Neural cell (in vitro differentiated cells): ENCODE measurements at regions not wholly inside any gene's neighbourhood (a gene's known extent, or its start where the extent isn't known, plus 50 kb on each side); places are given as distances from the start of the nearest gene placed in this dataset.

Experiments
- H2AFZ ChIP-seq: fragments of 200-600, 300-800 bp; sonication (generic), shearing (Covaris generic); 2 replicates; pipeline ENCODE4 v1.6.0; 2014; ENCODE audit warnings: low read depth, mild to moderate bottlenecking, antibody characterized with exemption, low read length, moderate library complexity
- H3F3A ChIP-seq: fragments of 200-600 bp; shearing (Covaris generic); 2 replicates; pipeline ENCODE4 v1.6.1; 2016; ENCODE audit warnings: mild to moderate bottlenecking, moderate library complexity, mixed read lengths, antibody characterized with exemption, low read length; ENCODE audit not compliant: insufficient read depth, poor library complexity, severe bottlenecking
- H3K27ac ChIP-seq: fragments of 200-600, 300-800 bp; sonication (generic), shearing (Covaris generic); 2 replicates; pipeline ENCODE4 v1.5.1; 2014; ENCODE audit warnings: mild to moderate bottlenecking, low read length, moderate library complexity
- H3K27me3 ChIP-seq: fragments of 300-800, 200-600 bp; sonication (generic), shearing (Covaris generic); 2 replicates; pipeline ENCODE4 v1.6.0; 2014; ENCODE audit warnings: mild to moderate bottlenecking, low read depth, low read length, moderate library complexity; ENCODE audit not compliant: insufficient read depth
- H3K36me3 ChIP-seq: fragments of 300-800, 200-600 bp; sonication (generic), shearing (Covaris generic); 2 replicates; pipeline ENCODE4 v1.5.1; 2014; ENCODE audit warnings: mild to moderate bottlenecking, antibody characterized with exemption, low read length, moderate library complexity; ENCODE audit not compliant: insufficient read depth
- H3K4me2 ChIP-seq: fragments of 300-800, 200-600 bp; sonication (generic), shearing (Covaris generic); 2 replicates; pipeline ENCODE4 v1.6.0; 2014; ENCODE audit warnings: mild to moderate bottlenecking, low read length
- H3K4me3 ChIP-seq: fragments of 300-800, 200-600 bp; sonication (generic), shearing (Covaris generic); 2 replicates; pipeline ENCODE4 v1.5.1; 2014; ENCODE audit warnings: mild to moderate bottlenecking, low read length, moderate library complexity
- H3K79me2 ChIP-seq: fragments of 200-600 bp; shearing (Covaris generic); replicated peaks from 2 replicates; pipeline ENCODE4 v1.6.0; 2014; ENCODE audit warnings: mild to moderate bottlenecking, low read length, moderate library complexity; ENCODE audit not compliant: insufficient read depth
- H3K9ac ChIP-seq: fragments of 300-800, 200-600 bp; sonication (generic), shearing (Covaris generic); 2 replicates; pipeline ENCODE4 v1.6.1; 2016; ENCODE audit warnings: mild to moderate bottlenecking, low read length, mixed read lengths
- H3K9me2 ChIP-seq: fragments of 200-600 bp; shearing (Covaris generic); 2 replicates; pipeline ENCODE4 v1.6.1; 2016; ENCODE audit warnings: mild to moderate bottlenecking, low read length, mixed read lengths; ENCODE audit not compliant: insufficient read depth
- H3K9me3 ChIP-seq: fragments of 200-600, 300-800 bp; sonication (generic), shearing (Covaris generic); 2 replicates; pipeline ENCODE4 v1.6.1; 2016; ENCODE audit warnings: mild to moderate bottlenecking, mixed run types, low read length, moderate library complexity, mixed read lengths
- H4K20me1 ChIP-seq: fragments of 200-600 bp; shearing (Covaris generic); 2 replicates; pipeline ENCODE4 v1.6.1; 2016; ENCODE audit warnings: mild to moderate bottlenecking, mixed run types; ENCODE audit not compliant: insufficient read depth
- EP300 ChIP-seq: fragments of 450-650 bp; conservative IDR thresholded peaks from 2 replicates; pipeline ENCODE4 v1.6.1; 2014; ENCODE audit warnings: antibody characterized with exemption, mild to moderate bottlenecking, moderate library complexity; ENCODE audit not compliant: poor library complexity, severe bottlenecking
- EZH2 ChIP-seq: fragments of 200-600, 300-800 bp; shearing (Covaris generic), sonication (generic); IDR thresholded peaks from 2 replicates; pipeline ENCODE4 v1.6.1; 2014; ENCODE audit warnings: antibody characterized with exemption, low read length, borderline replicate concordance, mild to moderate bottlenecking; ENCODE audit not compliant: insufficient read depth, poor library complexity, severe bottlenecking
- MXI1 ChIP-seq: fragments of 450-650 bp; conservative IDR thresholded peaks from 2 replicates; pipeline ENCODE4 v1.6.1; 2014; ENCODE audit warnings: antibody characterized with exemption, mild to moderate bottlenecking; ENCODE audit not compliant: poor library complexity, severe bottlenecking
- POLR2AphosphoS5 ChIP-seq: IDR thresholded peaks from 2 replicates; pipeline ENCODE4 v1.6.1; 2012
- RAD21 ChIP-seq: fragments of 450-650 bp; conservative IDR thresholded peaks from 2 replicates; pipeline ENCODE4 v1.6.1; 2014; ENCODE audit warnings: antibody characterized with exemption, mild to moderate bottlenecking, moderate library complexity
- SMC3 ChIP-seq: fragments of 450-650 bp; conservative IDR thresholded peaks from 2 replicates; pipeline ENCODE4 v1.6.1; 2014; ENCODE audit warnings: antibody characterized with exemption, mild to moderate bottlenecking, moderate library complexity; ENCODE audit not compliant: poor library complexity
- TAF1 ChIP-seq: IDR thresholded peaks from 2 replicates; pipeline ENCODE4 v1.6.1; 2012; ENCODE audit warnings: low read depth
- TF ChIP-seq, protein P1 (sequence below): fragments of 450-650 bp; IDR thresholded peaks from 2 replicates; pipeline ENCODE4 v1.5.1; 2014; ENCODE audit warnings: antibody characterized with exemption, mild to moderate bottlenecking, moderate library complexity; ENCODE audit not compliant: poor library complexity, severe bottlenecking
- TF ChIP-seq, protein P2 (sequence below): IDR thresholded peaks from 2 replicates; pipeline ENCODE4 v1.6.1; 2012; ENCODE audit warnings: borderline replicate concordance

DNA sequence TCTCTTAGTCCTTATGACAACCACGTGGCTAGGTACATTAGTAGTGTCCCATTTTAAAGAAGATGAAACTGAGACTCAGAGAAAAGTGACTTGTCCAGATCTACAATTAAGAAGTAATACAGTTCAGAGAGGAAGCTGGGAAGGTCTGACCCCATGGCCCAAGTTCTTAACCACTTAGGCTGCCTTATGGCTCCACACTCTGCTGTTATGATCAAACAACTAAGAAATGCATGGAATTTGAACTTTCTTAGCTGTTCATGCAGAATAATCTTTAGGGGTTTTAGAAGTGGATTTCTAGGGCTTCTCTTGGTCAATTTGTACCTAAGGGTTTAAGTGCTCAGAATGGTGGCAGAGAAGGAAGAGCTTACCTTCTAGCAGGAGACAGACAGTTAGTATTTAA, 128.0 kb upstream of the MSX2 start:
- no peak overlapping the region for H3K9ac ChIP-seq
- TF ChIP-seq EP300 (no peak), POLR2AphosphoS5 (no peak), EZH2 (no peak), SMC3 (no peak), RAD21 (no peak), TAF1 (no peak), MXI1 (no peak)
- TF ChIP-seq, protein P1, sequence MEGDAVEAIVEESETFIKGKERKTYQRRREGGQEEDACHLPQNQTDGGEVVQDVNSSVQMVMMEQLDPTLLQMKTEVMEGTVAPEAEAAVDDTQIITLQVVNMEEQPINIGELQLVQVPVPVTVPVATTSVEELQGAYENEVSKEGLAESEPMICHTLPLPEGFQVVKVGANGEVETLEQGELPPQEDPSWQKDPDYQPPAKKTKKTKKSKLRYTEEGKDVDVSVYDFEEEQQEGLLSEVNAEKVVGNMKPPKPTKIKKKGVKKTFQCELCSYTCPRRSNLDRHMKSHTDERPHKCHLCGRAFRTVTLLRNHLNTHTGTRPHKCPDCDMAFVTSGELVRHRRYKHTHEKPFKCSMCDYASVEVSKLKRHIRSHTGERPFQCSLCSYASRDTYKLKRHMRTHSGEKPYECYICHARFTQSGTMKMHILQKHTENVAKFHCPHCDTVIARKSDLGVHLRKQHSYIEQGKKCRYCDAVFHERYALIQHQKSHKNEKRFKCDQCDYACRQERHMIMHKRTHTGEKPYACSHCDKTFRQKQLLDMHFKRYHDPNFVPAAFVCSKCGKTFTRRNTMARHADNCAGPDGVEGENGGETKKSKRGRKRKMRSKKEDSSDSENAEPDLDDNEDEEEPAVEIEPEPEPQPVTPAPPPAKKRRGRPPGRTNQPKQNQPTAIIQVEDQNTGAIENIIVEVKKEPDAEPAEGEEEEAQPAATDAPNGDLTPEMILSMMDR, result no peak
- TF ChIP-seq, protein P2, sequence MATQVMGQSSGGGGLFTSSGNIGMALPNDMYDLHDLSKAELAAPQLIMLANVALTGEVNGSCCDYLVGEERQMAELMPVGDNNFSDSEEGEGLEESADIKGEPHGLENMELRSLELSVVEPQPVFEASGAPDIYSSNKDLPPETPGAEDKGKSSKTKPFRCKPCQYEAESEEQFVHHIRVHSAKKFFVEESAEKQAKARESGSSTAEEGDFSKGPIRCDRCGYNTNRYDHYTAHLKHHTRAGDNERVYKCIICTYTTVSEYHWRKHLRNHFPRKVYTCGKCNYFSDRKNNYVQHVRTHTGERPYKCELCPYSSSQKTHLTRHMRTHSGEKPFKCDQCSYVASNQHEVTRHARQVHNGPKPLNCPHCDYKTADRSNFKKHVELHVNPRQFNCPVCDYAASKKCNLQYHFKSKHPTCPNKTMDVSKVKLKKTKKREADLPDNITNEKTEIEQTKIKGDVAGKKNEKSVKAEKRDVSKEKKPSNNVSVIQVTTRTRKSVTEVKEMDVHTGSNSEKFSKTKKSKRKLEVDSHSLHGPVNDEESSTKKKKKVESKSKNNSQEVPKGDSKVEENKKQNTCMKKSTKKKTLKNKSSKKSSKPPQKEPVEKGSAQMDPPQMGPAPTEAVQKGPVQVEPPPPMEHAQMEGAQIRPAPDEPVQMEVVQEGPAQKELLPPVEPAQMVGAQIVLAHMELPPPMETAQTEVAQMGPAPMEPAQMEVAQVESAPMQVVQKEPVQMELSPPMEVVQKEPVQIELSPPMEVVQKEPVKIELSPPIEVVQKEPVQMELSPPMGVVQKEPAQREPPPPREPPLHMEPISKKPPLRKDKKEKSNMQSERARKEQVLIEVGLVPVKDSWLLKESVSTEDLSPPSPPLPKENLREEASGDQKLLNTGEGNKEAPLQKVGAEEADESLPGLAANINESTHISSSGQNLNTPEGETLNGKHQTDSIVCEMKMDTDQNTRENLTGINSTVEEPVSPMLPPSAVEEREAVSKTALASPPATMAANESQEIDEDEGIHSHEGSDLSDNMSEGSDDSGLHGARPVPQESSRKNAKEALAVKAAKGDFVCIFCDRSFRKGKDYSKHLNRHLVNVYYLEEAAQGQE, result no peak
- no peaks in the 10 kb centered on the region for H3K9me3 ChIP-seq
- no peak overlapping the region for H3K4me2 ChIP-seq
- no peaks in the 10 kb centered on the region for H3K27me3 ChIP-seq
- H2AFZ ChIP-seq, result no peak overlapping the region
- H4K20me1 ChIP-seq, result no peaks in the 10 kb centered on the region
- H3K79me2 ChIP-seq, result no peaks in the 10 kb centered on the region
- no peaks in the 10 kb centered on the region for H3K36me3 ChIP-seq
- H3K9me2 ChIP-seq, result no peaks in the 10 kb centered on the region
- H3K4me3 ChIP-seq, result no peak overlapping the region
- H3K27ac ChIP-seq, result no peak overlapping the region
- H3F3A ChIP-seq, result no peaks in the 10 kb centered on the region

DNA sequence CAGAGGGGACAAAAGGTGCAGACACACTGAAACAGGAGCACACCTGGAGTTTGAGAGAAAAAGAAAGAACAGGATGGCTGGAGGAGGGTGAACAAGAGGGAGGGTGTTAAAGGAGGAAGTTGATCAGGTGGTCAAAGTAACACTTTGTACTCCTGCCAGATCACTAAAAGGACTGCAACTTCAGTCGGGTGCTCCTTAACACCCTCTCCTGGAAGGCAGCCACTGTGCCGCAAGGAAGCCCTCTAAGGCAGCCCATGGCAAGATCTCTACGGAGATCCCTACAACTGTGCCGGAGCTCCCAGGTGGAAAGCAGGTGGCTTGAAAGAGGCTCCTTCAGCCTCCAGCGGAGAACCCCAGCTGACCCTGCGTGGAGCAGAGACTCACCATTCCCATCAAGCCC, 124.4 kb upstream of the MSX2 start:
- Histone ChIP-seq H3K27me3 (no peaks in the 10 kb centered on the region), H3K9ac (no peak overlapping the region), H3K27ac (no peak overlapping the region), H3K9me3 (no peaks in the 10 kb centered on the region), H3F3A (no peaks in the 10 kb centered on the region), H3K79me2 (no peaks in the 10 kb centered on the region), H3K9me2 (no peaks in the 10 kb centered on the region), H2AFZ (no peak overlapping the region), H3K4me2 (no peak overlapping the region), H3K36me3 (no peaks in the 10 kb centered on the region), H3K4me3 (no peak overlapping the region), H4K20me1 (no peaks in the 10 kb centered on the region)
- TF ChIP-seq EP300 (no peak), EZH2 (no peak), RAD21 (no peak), SMC3 (no peak), TAF1 (no peak), MXI1 (no peak), POLR2AphosphoS5 (no peak)
- TF ChIP-seq, protein P2, result no peak
- TF ChIP-seq, protein P1, result no peak
